ENCODE measurements at regions not wholly inside any gene's neighbourhood (a gene's known extent, or its start where the extent isn't known, plus 50 kb on each side); places are given as distances from the start of the nearest gene placed in this dataset.

- no peaks in the 10 kb centered on the region for H3K27me3 ChIP-seq (ENCODE audit: control insufficient read depth, insufficient read depth, low read length)
- no peak overlapping the region for H3K23ac ChIP-seq (ENCODE audit: low read depth, low read length)
- no peak overlapping the region for H3K56ac ChIP-seq (ENCODE audit: extremely low read depth, insufficient read depth, low read length)
- H3K36me3 ChIP-seq (ENCODE audit: control insufficient read depth, insufficient read depth, low read length) = no peaks in the 10 kb centered on the region
- H3K4ac ChIP-seq (ENCODE audit: low read depth, low read length) = no peak overlapping the region
- POLR2A ChIA-PET (ENCODE audit: unreplicated experiment) = no interaction called here
- H3K9ac ChIP-seq (ENCODE audit: low read depth, low read length) = no peak overlapping the region
- no TSS peak for BruUV-seq (replicated peaks)
- in situ Hi-C loops (cut with MboI; ENCODE audit: low sequenced_read_pairs) = no loop called here
- intact Hi-C loops (cut with micrococcal nuclease) = no loop called here
- H3K4me2 ChIP-seq (ENCODE audit: low read depth, low read length) = no peak overlapping the region
- H2AFZ ChIP-seq (replicated peaks; ENCODE audit: low read length, poor library complexity) = no peak overlapping the region
- ATAC-seq (ENCODE audit: low read depth) = no peak
- peaks cover 31% of the 10 kb centered on the region for H3K9me3 ChIP-seq (ENCODE audit: control insufficient read depth, insufficient read depth, low read length)
- no peak overlapping the region for H2BK120ac ChIP-seq (ENCODE audit: low read depth, low read length)
- no peak overlapping the region for H4K8ac ChIP-seq (ENCODE audit: low read depth in 2 of 2, low read length in 2 of 2)
- DNase-seq = no peak
- H2BK5ac ChIP-seq (ENCODE audit: low read depth, low read length, poor library complexity, severe bottlenecking) = no peak overlapping the region
- no peak overlapping the region for H3K14ac ChIP-seq (replicated peaks; ENCODE audit: low read depth, low read length)
- H3K18ac ChIP-seq (ENCODE audit: low read depth, low read length) = no peak overlapping the region
- CTCF ChIA-PET = no interaction called here
- H3K27ac ChIP-seq (ENCODE audit: insufficient read depth, low read length) = no peak overlapping the region
- H3K4me3 ChIP-seq (ENCODE audit: insufficient read depth, low read depth, low read length) = no peak overlapping the region
- no peak overlapping the region for H2AK9ac ChIP-seq (replicated peaks; ENCODE audit: low read depth, low read length, poor library complexity)
- H4K20me1 ChIP-seq (ENCODE audit: insufficient read depth, low read length) = no peaks in the 10 kb centered on the region
- no peak for TF ChIP-seq RCOR1 (IDR thresholded peaks at IDR 0.05; ENCODE audit: insufficient replicate concordance, low read length)
- TF ChIP-seq, protein P1, sequence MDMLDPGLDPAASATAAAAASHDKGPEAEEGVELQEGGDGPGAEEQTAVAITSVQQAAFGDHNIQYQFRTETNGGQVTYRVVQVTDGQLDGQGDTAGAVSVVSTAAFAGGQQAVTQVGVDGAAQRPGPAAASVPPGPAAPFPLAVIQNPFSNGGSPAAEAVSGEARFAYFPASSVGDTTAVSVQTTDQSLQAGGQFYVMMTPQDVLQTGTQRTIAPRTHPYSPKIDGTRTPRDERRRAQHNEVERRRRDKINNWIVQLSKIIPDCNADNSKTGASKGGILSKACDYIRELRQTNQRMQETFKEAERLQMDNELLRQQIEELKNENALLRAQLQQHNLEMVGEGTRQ (IDR thresholded peaks at IDR 0.05; ENCODE audit: low read depth, low read length) = 0 out of 2 replicates have a peak, but pooled peaks have one; percentile 11
- H3K79me1 ChIP-seq (ENCODE audit: low read depth in 1 of 2, low read length in 2 of 2) = no peaks in the 10 kb centered on the region
- WGBS, 2 experiments (ENCODE audit: extremely low coverage in 2 of 2, insufficient read length in 1 of 2) = no CpG with 5 or more reads among the region's 3 CpGs
- no peaks in the 10 kb centered on the region for H3K4me1 ChIP-seq (ENCODE audit: control insufficient read depth, insufficient read depth, low read length)
- H2BK20ac ChIP-seq (ENCODE audit: low read depth, low read length) = no peak overlapping the region
- H2BK15ac ChIP-seq (ENCODE audit: low read depth, low read length) = no peak overlapping the region
- no peak overlapping the region for H2AK5ac ChIP-seq (ENCODE audit: low read depth, low read length)
- dilution Hi-C loops (cut with HindIII; ENCODE audit: low sequenced_read_pairs, unreplicated experiment) = no loop called here
- H4K91ac ChIP-seq (ENCODE audit: insufficient read depth, low read depth, low read length) = no peak overlapping the region
- H3K9me1 ChIP-seq (ENCODE audit: insufficient read depth, low read length) = no peaks in the 10 kb centered on the region
- no peak overlapping the region for H4K5ac ChIP-seq (ENCODE audit: low read depth, low read length)
These were observed 224.5 kb downstream of the VRK1 start for GRCh38 chr14:97021571-97022168.

Data from IMR-90 (cell line).